Neural cell (in vitro differentiated cells): ENCODE measurements at regions not wholly inside any gene's neighbourhood (a gene's known extent, or its start where the extent isn't known, plus 50 kb on each side); places are given as distances from the start of the nearest gene placed in this dataset.

ENCODE experiments used
- H2AFZ ChIP-seq: fragments of 200-600, 300-800 bp; sonication (generic), shearing (Covaris generic); 2 replicates; pipeline ENCODE4 v1.6.0; 2014; ENCODE audit warnings: low read depth, mild to moderate bottlenecking, antibody characterized with exemption, low read length, moderate library complexity
- H3F3A ChIP-seq: fragments of 200-600 bp; shearing (Covaris generic); 2 replicates; pipeline ENCODE4 v1.6.1; 2016; ENCODE audit warnings: mild to moderate bottlenecking, moderate library complexity, mixed read lengths, antibody characterized with exemption, low read length; ENCODE audit not compliant: insufficient read depth, poor library complexity, severe bottlenecking
- H3K27ac ChIP-seq: fragments of 200-600, 300-800 bp; sonication (generic), shearing (Covaris generic); 2 replicates; pipeline ENCODE4 v1.5.1; 2014; ENCODE audit warnings: mild to moderate bottlenecking, low read length, moderate library complexity
- H3K27me3 ChIP-seq: fragments of 300-800, 200-600 bp; sonication (generic), shearing (Covaris generic); 2 replicates; pipeline ENCODE4 v1.6.0; 2014; ENCODE audit warnings: mild to moderate bottlenecking, low read depth, low read length, moderate library complexity; ENCODE audit not compliant: insufficient read depth
- H3K36me3 ChIP-seq: fragments of 300-800, 200-600 bp; sonication (generic), shearing (Covaris generic); 2 replicates; pipeline ENCODE4 v1.5.1; 2014; ENCODE audit warnings: mild to moderate bottlenecking, antibody characterized with exemption, low read length, moderate library complexity; ENCODE audit not compliant: insufficient read depth
- H3K4me2 ChIP-seq: fragments of 300-800, 200-600 bp; sonication (generic), shearing (Covaris generic); 2 replicates; pipeline ENCODE4 v1.6.0; 2014; ENCODE audit warnings: mild to moderate bottlenecking, low read length
- H3K4me3 ChIP-seq: fragments of 300-800, 200-600 bp; sonication (generic), shearing (Covaris generic); 2 replicates; pipeline ENCODE4 v1.5.1; 2014; ENCODE audit warnings: mild to moderate bottlenecking, low read length, moderate library complexity
- H3K79me2 ChIP-seq: fragments of 200-600 bp; shearing (Covaris generic); replicated peaks from 2 replicates; pipeline ENCODE4 v1.6.0; 2014; ENCODE audit warnings: mild to moderate bottlenecking, low read length, moderate library complexity; ENCODE audit not compliant: insufficient read depth
- H3K9ac ChIP-seq: fragments of 300-800, 200-600 bp; sonication (generic), shearing (Covaris generic); 2 replicates; pipeline ENCODE4 v1.6.1; 2016; ENCODE audit warnings: mild to moderate bottlenecking, low read length, mixed read lengths
- H3K9me2 ChIP-seq: fragments of 200-600 bp; shearing (Covaris generic); 2 replicates; pipeline ENCODE4 v1.6.1; 2016; ENCODE audit warnings: mild to moderate bottlenecking, low read length, mixed read lengths; ENCODE audit not compliant: insufficient read depth
- H3K9me3 ChIP-seq: fragments of 200-600, 300-800 bp; sonication (generic), shearing (Covaris generic); 2 replicates; pipeline ENCODE4 v1.6.1; 2016; ENCODE audit warnings: mild to moderate bottlenecking, mixed run types, low read length, moderate library complexity, mixed read lengths
- H4K20me1 ChIP-seq: fragments of 200-600 bp; shearing (Covaris generic); 2 replicates; pipeline ENCODE4 v1.6.1; 2016; ENCODE audit warnings: mild to moderate bottlenecking, mixed run types; ENCODE audit not compliant: insufficient read depth
- EP300 ChIP-seq: fragments of 450-650 bp; conservative IDR thresholded peaks from 2 replicates; pipeline ENCODE4 v1.6.1; 2014; ENCODE audit warnings: antibody characterized with exemption, mild to moderate bottlenecking, moderate library complexity; ENCODE audit not compliant: poor library complexity, severe bottlenecking
- EZH2 ChIP-seq: fragments of 200-600, 300-800 bp; shearing (Covaris generic), sonication (generic); IDR thresholded peaks from 2 replicates; pipeline ENCODE4 v1.6.1; 2014; ENCODE audit warnings: antibody characterized with exemption, low read length, borderline replicate concordance, mild to moderate bottlenecking; ENCODE audit not compliant: insufficient read depth, poor library complexity, severe bottlenecking
- MXI1 ChIP-seq: fragments of 450-650 bp; conservative IDR thresholded peaks from 2 replicates; pipeline ENCODE4 v1.6.1; 2014; ENCODE audit warnings: antibody characterized with exemption, mild to moderate bottlenecking; ENCODE audit not compliant: poor library complexity, severe bottlenecking
- POLR2AphosphoS5 ChIP-seq: IDR thresholded peaks from 2 replicates; pipeline ENCODE4 v1.6.1; 2012
- RAD21 ChIP-seq: fragments of 450-650 bp; conservative IDR thresholded peaks from 2 replicates; pipeline ENCODE4 v1.6.1; 2014; ENCODE audit warnings: antibody characterized with exemption, mild to moderate bottlenecking, moderate library complexity
- SMC3 ChIP-seq: fragments of 450-650 bp; conservative IDR thresholded peaks from 2 replicates; pipeline ENCODE4 v1.6.1; 2014; ENCODE audit warnings: antibody characterized with exemption, mild to moderate bottlenecking, moderate library complexity; ENCODE audit not compliant: poor library complexity
- TAF1 ChIP-seq: IDR thresholded peaks from 2 replicates; pipeline ENCODE4 v1.6.1; 2012; ENCODE audit warnings: low read depth
- TF ChIP-seq, protein P1 (sequence below): fragments of 450-650 bp; IDR thresholded peaks from 2 replicates; pipeline ENCODE4 v1.5.1; 2014; ENCODE audit warnings: antibody characterized with exemption, mild to moderate bottlenecking, moderate library complexity; ENCODE audit not compliant: poor library complexity, severe bottlenecking
- TF ChIP-seq, protein P2 (sequence below): IDR thresholded peaks from 2 replicates; pipeline ENCODE4 v1.6.1; 2012; ENCODE audit warnings: borderline replicate concordance

DNA sequence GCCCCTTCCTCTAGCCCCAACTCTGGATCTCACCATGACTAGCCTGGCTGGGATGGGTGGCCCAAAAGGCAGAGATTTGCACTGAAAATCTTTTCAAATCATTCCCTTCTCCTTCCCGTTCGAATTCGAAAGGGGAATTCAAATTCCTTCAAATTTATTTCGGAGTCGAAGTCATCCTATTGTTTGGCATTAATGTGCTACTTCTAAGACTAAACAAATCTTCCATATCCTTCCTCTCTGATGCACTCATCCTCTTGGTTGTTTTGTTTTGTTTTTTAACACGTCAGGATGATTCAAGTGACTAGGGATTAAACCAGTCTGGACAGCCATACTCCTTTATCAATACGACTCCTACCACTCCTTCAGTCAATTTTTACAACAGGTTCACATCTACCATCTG, 95.5 kb upstream of the SGIP1 start:
- no peaks in the 10 kb centered on the region for H4K20me1 ChIP-seq

DNA sequence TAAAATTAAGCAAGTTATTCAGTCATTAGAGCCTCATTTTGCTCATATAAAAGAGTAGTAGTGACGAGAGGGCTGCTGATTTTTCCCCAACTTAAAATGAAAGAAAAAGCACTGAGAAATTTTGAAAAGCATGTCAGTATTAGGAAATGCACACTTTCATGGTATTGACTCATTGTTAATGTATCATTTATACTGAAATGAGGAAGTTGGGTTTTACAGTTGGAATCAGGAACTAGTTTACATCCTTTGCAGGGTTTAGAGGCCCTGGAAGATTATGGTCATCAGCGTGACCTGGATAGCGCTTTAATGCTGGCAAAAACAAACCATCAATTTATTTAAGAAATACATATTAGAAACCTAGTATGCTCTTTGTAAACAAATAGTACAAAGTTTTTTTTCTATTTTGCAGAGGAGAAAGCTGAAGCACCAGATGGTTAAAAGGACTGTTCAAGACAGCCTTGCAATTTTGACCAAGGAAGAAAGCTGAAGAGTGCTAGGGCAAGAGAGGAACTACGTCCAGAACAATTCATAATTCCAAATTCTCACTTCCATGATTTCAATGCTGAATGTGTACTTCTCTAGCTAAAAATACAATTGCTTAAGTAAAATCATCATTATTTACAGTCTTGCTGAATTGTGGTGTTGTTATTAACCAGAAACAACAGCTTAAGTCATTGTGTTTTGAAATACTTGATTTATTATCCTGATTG, 94.8 kb upstream of the SGIP1 start:
- Histone ChIP-seq H3K4me3 (no peak overlapping the region), H3K9ac (no peak overlapping the region), H3K9me2 (no peaks in the 10 kb centered on the region), H3K79me2 (no peaks in the 10 kb centered on the region), H3K36me3 (no peaks in the 10 kb centered on the region), H3K27me3 (no peaks in the 10 kb centered on the region), H2AFZ (no peak overlapping the region), H3K27ac (no peak overlapping the region), H3F3A (no peaks in the 10 kb centered on the region), H4K20me1 (no peaks in the 10 kb centered on the region), H3K9me3 (no peaks in the 10 kb centered on the region), H3K4me2 (no peak overlapping the region)
- TF ChIP-seq RAD21, result no peak
- TF ChIP-seq EZH2, result no peak
- TF ChIP-seq TAF1, result no peak
- no peak for TF ChIP-seq MXI1
- no peak for TF ChIP-seq SMC3
- TF ChIP-seq, protein P1, sequence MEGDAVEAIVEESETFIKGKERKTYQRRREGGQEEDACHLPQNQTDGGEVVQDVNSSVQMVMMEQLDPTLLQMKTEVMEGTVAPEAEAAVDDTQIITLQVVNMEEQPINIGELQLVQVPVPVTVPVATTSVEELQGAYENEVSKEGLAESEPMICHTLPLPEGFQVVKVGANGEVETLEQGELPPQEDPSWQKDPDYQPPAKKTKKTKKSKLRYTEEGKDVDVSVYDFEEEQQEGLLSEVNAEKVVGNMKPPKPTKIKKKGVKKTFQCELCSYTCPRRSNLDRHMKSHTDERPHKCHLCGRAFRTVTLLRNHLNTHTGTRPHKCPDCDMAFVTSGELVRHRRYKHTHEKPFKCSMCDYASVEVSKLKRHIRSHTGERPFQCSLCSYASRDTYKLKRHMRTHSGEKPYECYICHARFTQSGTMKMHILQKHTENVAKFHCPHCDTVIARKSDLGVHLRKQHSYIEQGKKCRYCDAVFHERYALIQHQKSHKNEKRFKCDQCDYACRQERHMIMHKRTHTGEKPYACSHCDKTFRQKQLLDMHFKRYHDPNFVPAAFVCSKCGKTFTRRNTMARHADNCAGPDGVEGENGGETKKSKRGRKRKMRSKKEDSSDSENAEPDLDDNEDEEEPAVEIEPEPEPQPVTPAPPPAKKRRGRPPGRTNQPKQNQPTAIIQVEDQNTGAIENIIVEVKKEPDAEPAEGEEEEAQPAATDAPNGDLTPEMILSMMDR, result no peak
- TF ChIP-seq, protein P2, sequence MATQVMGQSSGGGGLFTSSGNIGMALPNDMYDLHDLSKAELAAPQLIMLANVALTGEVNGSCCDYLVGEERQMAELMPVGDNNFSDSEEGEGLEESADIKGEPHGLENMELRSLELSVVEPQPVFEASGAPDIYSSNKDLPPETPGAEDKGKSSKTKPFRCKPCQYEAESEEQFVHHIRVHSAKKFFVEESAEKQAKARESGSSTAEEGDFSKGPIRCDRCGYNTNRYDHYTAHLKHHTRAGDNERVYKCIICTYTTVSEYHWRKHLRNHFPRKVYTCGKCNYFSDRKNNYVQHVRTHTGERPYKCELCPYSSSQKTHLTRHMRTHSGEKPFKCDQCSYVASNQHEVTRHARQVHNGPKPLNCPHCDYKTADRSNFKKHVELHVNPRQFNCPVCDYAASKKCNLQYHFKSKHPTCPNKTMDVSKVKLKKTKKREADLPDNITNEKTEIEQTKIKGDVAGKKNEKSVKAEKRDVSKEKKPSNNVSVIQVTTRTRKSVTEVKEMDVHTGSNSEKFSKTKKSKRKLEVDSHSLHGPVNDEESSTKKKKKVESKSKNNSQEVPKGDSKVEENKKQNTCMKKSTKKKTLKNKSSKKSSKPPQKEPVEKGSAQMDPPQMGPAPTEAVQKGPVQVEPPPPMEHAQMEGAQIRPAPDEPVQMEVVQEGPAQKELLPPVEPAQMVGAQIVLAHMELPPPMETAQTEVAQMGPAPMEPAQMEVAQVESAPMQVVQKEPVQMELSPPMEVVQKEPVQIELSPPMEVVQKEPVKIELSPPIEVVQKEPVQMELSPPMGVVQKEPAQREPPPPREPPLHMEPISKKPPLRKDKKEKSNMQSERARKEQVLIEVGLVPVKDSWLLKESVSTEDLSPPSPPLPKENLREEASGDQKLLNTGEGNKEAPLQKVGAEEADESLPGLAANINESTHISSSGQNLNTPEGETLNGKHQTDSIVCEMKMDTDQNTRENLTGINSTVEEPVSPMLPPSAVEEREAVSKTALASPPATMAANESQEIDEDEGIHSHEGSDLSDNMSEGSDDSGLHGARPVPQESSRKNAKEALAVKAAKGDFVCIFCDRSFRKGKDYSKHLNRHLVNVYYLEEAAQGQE, result no peak
- no peak for TF ChIP-seq POLR2AphosphoS5
- TF ChIP-seq EP300, result no peak

More for the DNA sequence above, 95.5 kb upstream of the SGIP1 start:
- Histone ChIP-seq H3K4me3 (no peak overlapping the region), H3K36me3 (no peaks in the 10 kb centered on the region), H2AFZ (no peak overlapping the region), H3K27ac (no peak overlapping the region), H3K79me2 (no peaks in the 10 kb centered on the region), H3K9me3 (no peaks in the 10 kb centered on the region), H3K4me2 (no peak overlapping the region), H3K27me3 (no peaks in the 10 kb centered on the region), H3K9ac (no peak overlapping the region), H3K9me2 (no peaks in the 10 kb centered on the region), H3F3A (no peaks in the 10 kb centered on the region)
- no peak for TF ChIP-seq EP300
- no peak for TF ChIP-seq TAF1
- no peak for TF ChIP-seq MXI1
- TF ChIP-seq SMC3, result no peak
- no peak for TF ChIP-seq EZH2
- TF ChIP-seq, protein P1, result no peak
- TF ChIP-seq POLR2AphosphoS5, result no peak
- TF ChIP-seq RAD21, result no peak
- TF ChIP-seq, protein P2, result no peak
